HepG2 (cell line): ENCODE measurements at regions not wholly inside any gene's neighbourhood (a gene's known extent, or its start where the extent isn't known, plus 50 kb on each side); places are given as distances from the start of the nearest gene placed in this dataset.

Experiments
- ARNT ChIP-seq: fragments of 450-650 bp; IDR thresholded peaks from 2 replicates; pipeline ENCODE4 v1.6.1; 2017
- ARNTL ChIP-seq: sonication (generic); formaldehyde crosslinking; IDR thresholded peaks from 2 replicates; pipeline ENCODE4 v1.4.0; 2020; ENCODE audit warnings: mild to moderate bottlenecking, missing genetic modification reagents
- ELF1 ChIP-seq: sonication (generic); formaldehyde crosslinking; IDR thresholded peaks from 2 replicates; pipeline ENCODE4 v1.4.0; 2020; ENCODE audit warnings: missing genetic modification reagents
- ELF3 ChIP-seq: IDR thresholded peaks from 2 replicates; pipeline ENCODE4 v1.6.1; 2016; ENCODE audit warnings: missing genetic modification reagents, missing compliant biosample characterization
- HDAC2 ChIP-seq: sonication (generic); formaldehyde crosslinking; IDR thresholded peaks from 2 replicates; pipeline ENCODE4 v1.4.0; 2020; ENCODE audit warnings: missing genetic modification reagents
- NFE2L1 ChIP-seq: sonication (generic); formaldehyde crosslinking; IDR thresholded peaks from 2 replicates; pipeline ENCODE4 v1.4.0; 2020; ENCODE audit warnings: missing genetic modification reagents, mild to moderate bottlenecking, borderline replicate concordance
- NFE2L2 ChIP-seq: fragments of 150-350 bp; IDR thresholded peaks from 2 replicates; pipeline ENCODE4 v1.6.1; 2014; ENCODE audit warnings: low read length
- SIN3B ChIP-seq: fragments of 150-350 bp; IDR thresholded peaks from 2 replicates; pipeline ENCODE4 v1.6.1; 2014; ENCODE audit warnings: low read length
- SNAI1 ChIP-seq: sonication (generic); formaldehyde crosslinking; IDR thresholded peaks from 2 replicates; pipeline ENCODE4 v1.5.0; 2020; ENCODE audit warnings: mild to moderate bottlenecking, missing genetic modification reagents, borderline replicate concordance
- ZFP41 ChIP-seq: sonication (generic); formaldehyde crosslinking; IDR thresholded peaks from 2 replicates; pipeline ENCODE4 v1.4.0; 2020; ENCODE audit warnings: mild to moderate bottlenecking, missing genetic modification reagents, borderline replicate concordance
- ZNF263 ChIP-seq: sonication (generic); formaldehyde crosslinking; IDR thresholded peaks from 2 replicates; pipeline ENCODE4 v1.4.0; 2020; ENCODE audit warnings: missing genetic modification reagents
- ZNF432 ChIP-seq: sonication (generic); formaldehyde crosslinking; IDR thresholded peaks from 2 replicates; pipeline ENCODE4 v1.5.0; 2020; ENCODE audit warnings: missing genetic modification reagents, mild to moderate bottlenecking, borderline replicate concordance
- ZNF619 ChIP-seq: sonication (generic); formaldehyde crosslinking; IDR thresholded peaks from 2 replicates; pipeline ENCODE4 v1.4.0; 2020; ENCODE audit warnings: mild to moderate bottlenecking, missing genetic modification reagents
- ZNF7 ChIP-seq: IDR thresholded peaks from 2 replicates; pipeline ENCODE4 v1.6.1; 2016; ENCODE audit warnings: missing biosample characterization, missing genetic modification reagents
- ZNF766 ChIP-seq: sonication (generic); formaldehyde crosslinking; IDR thresholded peaks from 2 replicates; pipeline ENCODE4 v1.5.0; 2020; ENCODE audit warnings: missing genetic modification reagents, borderline replicate concordance
- ZNF775 ChIP-seq: sonication (generic); formaldehyde crosslinking; IDR thresholded peaks from 2 replicates; pipeline ENCODE4 v1.4.0; 2020; ENCODE audit warnings: missing genetic modification reagents, mild to moderate bottlenecking, moderate library complexity, borderline replicate concordance
- TF ChIP-seq, protein P1 (sequence below): sonication (generic); formaldehyde crosslinking; IDR thresholded peaks from 2 replicates; pipeline ENCODE4 v1.4.0; 2020; ENCODE audit warnings: mild to moderate bottlenecking, missing genetic modification reagents
- TF ChIP-seq, protein P2 (sequence below): sonication (generic); formaldehyde crosslinking; IDR thresholded peaks from 2 replicates; pipeline ENCODE4 v1.4.0; 2020; ENCODE audit warnings: missing genetic modification reagents
- TF ChIP-seq, protein P3 (sequence below): sonication (generic); formaldehyde crosslinking; IDR thresholded peaks from 2 replicates; pipeline ENCODE4 v1.8.1; 2023; ENCODE audit warnings: mild to moderate bottlenecking, inconsistent platforms, moderate library complexity, missing genetic modification reagents, borderline replicate concordance
- TF ChIP-seq, protein P4 (sequence below): sonication (generic); formaldehyde crosslinking; IDR thresholded peaks from 2 replicates; pipeline ENCODE4 v1.4.0; 2020; ENCODE audit warnings: missing genetic modification reagents
- TF ChIP-seq, protein P5 (sequence below): sonication (generic); formaldehyde crosslinking; IDR thresholded peaks from 2 replicates; pipeline ENCODE4 v1.5.0; 2020; ENCODE audit warnings: missing genetic modification reagents
- TF ChIP-seq, protein P6 (sequence below): sonication (generic); formaldehyde crosslinking; IDR thresholded peaks from 2 replicates; pipeline ENCODE4 v1.8.1; 2023; ENCODE audit warnings: mild to moderate bottlenecking, missing genetic modification reagents

DNA sequence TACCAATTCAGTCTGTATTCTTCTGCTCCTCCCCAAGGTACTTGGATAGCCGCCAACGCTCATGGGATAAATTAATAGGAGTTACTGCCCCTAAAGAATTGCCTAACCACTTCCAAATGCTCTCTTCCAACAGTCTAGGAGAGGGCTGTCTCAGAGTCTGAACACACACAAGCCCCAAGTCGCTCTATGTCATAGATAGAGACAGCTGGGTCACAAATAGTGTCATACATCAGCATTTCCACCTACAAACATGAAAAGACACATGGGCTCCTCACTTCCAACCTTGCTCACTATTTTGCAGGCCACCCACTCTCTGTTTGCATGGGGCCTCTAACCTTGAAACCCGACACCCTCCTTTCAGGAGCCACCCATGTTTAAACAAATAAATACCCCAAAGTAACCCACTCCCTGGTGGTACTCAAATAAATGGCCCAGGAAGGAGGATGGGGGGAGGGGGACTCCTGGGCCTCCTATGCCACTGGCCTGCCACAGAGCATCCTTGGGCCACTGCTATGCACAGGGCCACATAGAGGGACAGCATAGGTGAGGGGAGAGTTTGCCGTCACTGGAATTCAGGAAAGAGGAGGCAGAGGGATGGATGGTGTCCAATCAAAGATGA lies 265.9 kb downstream of the SOX9 start (continued):
- TF ChIP-seq, protein P1, sequence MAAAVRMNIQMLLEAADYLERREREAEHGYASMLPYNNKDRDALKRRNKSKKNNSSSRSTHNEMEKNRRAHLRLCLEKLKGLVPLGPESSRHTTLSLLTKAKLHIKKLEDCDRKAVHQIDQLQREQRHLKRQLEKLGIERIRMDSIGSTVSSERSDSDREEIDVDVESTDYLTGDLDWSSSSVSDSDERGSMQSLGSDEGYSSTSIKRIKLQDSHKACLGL, result no peak
- TF ChIP-seq ELF1 (CRISPR knock-in tag) (peak; percentile 52), ZNF263 (CRISPR knock-in tag) (peak; percentile 53), SNAI1 (CRISPR knock-in tag) (no peak), ZNF766 (CRISPR knock-in tag) (no peak), ZNF7 (CRISPR knock-in tag) (no peak), NFE2L2 (no peak), ARNTL (peak; percentile 59; the same call in 1 of the 2 replicates), NFE2L1 (no peak), ZNF619 (CRISPR knock-in tag) (no peak), ARNT (no peak), ELF3 (no peak), ZNF775 (CRISPR knock-in tag) (no peak), ZNF432 (CRISPR knock-in tag) (no peak), ZFP41 (CRISPR knock-in tag) (no peak), SIN3B (no peak), HDAC2 (CRISPR knock-in tag) (peak; percentile 94)
- TF ChIP-seq, protein P2, sequence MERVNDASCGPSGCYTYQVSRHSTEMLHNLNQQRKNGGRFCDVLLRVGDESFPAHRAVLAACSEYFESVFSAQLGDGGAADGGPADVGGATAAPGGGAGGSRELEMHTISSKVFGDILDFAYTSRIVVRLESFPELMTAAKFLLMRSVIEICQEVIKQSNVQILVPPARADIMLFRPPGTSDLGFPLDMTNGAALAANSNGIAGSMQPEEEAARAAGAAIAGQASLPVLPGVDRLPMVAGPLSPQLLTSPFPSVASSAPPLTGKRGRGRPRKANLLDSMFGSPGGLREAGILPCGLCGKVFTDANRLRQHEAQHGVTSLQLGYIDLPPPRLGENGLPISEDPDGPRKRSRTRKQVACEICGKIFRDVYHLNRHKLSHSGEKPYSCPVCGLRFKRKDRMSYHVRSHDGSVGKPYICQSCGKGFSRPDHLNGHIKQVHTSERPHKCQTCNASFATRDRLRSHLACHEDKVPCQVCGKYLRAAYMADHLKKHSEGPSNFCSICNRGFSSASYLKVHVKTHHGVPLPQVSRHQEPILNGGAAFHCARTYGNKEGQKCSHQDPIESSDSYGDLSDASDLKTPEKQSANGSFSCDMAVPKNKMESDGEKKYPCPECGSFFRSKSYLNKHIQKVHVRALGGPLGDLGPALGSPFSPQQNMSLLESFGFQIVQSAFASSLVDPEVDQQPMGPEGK, result peak; percentile 90
- TF ChIP-seq, protein P3, sequence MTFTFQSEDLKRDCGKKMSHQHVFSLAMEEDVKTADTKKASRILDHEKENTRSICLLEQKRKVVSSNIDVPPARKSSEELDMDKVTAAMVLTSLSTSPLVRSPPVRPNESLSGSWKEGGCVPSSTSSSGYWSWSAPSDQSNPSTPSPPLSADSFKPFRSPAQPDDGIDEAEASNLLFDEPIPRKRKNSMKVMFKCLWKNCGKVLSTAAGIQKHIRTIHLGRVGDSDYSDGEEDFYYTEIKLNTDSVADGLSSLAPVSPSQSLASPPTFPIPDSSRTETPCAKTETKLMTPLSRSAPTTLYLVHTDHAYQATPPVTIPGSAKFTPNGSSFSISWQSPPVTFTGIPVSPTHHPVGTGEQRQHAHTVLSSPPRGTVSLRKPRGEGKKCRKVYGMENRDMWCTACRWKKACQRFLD (CRISPR knock-in tag), result no peak
- TF ChIP-seq, protein P4, sequence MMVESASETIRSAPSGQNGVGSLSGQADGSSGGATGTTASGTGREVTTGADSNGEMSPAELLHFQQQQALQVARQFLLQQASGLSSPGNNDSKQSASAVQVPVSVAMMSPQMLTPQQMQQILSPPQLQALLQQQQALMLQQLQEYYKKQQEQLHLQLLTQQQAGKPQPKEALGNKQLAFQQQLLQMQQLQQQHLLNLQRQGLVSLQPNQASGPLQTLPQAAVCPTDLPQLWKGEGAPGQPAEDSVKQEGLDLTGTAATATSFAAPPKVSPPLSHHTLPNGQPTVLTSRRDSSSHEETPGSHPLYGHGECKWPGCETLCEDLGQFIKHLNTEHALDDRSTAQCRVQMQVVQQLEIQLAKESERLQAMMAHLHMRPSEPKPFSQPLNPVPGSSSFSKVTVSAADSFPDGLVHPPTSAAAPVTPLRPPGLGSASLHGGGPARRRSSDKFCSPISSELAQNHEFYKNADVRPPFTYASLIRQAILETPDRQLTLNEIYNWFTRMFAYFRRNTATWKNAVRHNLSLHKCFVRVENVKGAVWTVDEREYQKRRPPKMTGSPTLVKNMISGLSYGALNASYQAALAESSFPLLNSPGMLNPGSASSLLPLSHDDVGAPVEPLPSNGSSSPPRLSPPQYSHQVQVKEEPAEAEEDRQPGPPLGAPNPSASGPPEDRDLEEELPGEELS, result peak; percentile 96
- TF ChIP-seq, protein P5, sequence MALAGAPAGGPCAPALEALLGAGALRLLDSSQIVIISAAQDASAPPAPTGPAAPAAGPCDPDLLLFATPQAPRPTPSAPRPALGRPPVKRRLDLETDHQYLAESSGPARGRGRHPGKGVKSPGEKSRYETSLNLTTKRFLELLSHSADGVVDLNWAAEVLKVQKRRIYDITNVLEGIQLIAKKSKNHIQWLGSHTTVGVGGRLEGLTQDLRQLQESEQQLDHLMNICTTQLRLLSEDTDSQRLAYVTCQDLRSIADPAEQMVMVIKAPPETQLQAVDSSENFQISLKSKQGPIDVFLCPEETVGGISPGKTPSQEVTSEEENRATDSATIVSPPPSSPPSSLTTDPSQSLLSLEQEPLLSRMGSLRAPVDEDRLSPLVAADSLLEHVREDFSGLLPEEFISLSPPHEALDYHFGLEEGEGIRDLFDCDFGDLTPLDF (CRISPR knock-in tag), result no peak
- TF ChIP-seq, protein P6, sequence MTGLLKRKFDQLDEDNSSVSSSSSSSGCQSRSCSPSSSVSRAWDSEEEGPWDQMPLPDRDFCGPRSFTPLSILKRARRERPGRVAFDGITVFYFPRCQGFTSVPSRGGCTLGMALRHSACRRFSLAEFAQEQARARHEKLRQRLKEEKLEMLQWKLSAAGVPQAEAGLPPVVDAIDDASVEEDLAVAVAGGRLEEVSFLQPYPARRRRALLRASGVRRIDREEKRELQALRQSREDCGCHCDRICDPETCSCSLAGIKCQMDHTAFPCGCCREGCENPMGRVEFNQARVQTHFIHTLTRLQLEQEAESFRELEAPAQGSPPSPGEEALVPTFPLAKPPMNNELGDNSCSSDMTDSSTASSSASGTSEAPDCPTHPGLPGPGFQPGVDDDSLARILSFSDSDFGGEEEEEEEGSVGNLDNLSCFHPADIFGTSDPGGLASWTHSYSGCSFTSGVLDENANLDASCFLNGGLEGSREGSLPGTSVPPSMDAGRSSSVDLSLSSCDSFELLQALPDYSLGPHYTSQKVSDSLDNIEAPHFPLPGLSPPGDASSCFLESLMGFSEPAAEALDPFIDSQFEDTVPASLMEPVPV (CRISPR knock-in tag), result no peak
